GM20431 (cell line): ENCODE measurements at regions not wholly inside any gene's neighbourhood (a gene's known extent, or its start where the extent isn't known, plus 50 kb on each side); places are given as distances from the start of the nearest gene placed in this dataset.

Experiments used
- in situ Hi-C: fragments of 300-500 bp; cut with MseI, MboI; formaldehyde crosslinking; loops from one replicate; pipeline ENCODE4 v1.15.0; 2020; ENCODE audit warnings: low sequenced_read_pairs; ENCODE audit not compliant: unreplicated experiment

DNA sequence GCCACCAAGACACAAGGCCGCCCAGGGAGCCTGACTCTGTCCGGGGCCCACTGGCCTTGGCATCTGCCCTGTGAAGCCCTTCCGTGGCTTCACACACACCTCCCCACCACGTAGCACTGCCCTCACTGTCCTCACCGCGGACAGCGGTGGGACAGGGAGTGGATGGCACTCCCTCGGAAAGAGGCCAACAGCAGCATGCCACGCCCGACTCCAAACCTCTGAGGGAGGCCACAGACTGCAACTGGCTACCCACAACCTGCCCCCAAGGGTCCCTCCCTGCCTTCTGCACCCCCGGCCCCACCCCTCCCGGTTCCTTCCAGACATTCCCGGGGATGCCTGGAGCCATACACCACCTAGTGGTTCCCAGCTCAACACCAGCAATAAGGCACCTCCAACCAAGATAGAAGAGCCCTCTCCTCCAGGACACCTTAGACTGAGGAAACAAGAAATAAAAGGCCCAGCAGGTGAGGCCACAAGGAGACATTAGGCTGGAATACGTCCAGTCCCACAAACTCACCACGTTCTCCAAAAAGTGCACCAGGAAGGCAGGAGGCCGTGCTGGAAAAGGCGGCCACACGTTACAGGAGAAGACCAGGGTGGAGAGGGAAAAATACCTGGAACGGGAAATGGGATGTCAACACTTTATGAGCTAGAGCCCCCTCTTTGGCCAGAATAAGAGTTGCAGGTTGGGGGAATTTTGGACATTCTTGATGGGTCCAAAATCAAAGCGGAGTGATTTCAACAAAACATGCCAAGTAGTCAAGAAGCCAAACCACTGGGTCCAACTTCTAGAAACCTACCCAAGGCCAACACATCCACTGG, 310.0 kb downstream of the SOX9 start:
- in situ Hi-C loops, result no loop called here

- in situ Hi-C loops, result no loop called here
These were observed 311.4 kb downstream of the SOX9 start for GRCh38 chr17:72432143-72432621.

DNA sequence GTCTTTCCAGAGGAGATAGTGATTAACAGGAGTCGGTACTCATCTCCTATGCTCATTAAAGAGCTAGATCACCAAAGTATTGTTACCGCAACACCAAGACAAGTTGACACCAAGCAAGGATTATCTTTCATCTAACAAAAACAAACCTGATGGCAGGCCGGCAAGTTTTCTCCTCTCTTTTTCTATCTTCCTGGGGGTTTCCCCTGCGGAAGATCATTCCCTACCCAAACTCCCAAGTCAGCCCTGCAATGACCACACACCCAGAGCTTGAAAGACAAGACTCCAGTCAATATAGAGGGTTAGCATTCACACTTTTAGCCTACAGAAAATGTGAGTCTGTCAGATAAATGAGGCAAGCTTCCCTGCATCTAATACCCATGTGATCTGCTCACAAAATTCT, 312.1 kb downstream of the SOX9 start:
- in situ Hi-C loops, result no loop called here

DNA sequence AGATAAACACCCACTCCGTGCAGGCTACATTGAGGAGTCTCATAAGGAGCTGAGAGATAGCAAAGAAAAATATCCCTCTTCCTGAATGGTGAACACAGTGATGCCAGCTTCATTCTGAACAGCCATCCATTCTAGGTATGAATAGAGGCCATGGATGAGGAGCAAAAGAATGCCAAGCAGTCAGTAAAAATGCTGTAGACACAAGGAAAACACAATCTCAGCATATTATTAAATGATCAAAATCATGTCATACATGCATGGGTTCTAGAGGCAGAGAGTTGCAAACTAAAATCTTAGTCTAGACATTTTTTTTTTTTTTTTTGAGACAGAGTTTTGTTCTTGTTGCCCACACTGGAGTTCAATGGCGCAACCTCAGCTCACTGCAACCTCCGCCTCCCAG, 313.0 kb downstream of the SOX9 start:
- in situ Hi-C loops, result no loop called here

- in situ Hi-C loops, result no loop called here
These were observed 313.8 kb downstream of the SOX9 start for GRCh38 chr17:72434581-72434980.

GRCh38 chr17:72434991-72435618, 314.3 kb downstream of the SOX9 start:
- in situ Hi-C loops, result no loop called here

DNA sequence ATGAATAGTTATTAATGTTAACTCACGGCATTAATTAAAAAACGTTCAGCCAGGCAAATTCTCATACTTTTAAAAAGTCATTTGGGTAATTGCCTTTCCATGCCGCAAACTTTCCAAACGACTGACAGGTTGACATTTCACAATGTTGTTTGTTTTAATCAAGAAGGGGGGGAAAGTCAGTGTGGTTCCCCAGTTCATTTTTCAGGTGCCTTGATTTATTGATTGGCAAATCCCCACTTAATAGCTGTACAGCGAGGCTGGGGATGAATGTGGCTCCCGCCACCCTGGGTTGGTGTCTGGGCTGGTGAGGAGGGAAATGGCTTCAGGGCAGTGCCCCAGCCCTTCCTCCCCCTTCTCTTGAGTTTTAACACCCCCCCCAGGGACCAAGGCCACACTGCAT, 318.0 kb downstream of the SOX9 start:
- in situ Hi-C loops, result no loop called here

- in situ Hi-C loops, result no loop called here
These were observed 319.2 kb downstream of the SOX9 start for GRCh38 chr17:72439893-72440502.

DNA sequence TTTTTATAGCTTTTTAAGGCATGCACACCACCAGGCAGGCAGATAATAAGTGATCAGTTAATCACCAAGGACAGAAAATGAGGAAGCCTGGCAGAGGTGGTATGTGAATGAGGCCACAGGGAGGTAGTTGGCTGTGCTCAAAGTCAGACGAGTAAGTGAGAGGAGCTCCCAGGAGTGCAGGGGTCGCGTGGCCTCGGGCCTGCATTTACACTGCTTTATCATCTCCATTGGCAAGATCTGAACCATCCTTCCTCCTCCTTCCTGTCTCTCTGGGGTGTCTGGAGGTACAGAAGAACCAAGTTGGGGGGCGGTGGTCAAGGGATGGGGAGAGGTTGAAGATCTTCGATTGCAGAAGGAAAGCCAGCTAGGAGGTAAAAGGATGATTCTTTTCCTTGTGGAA, 320.1 kb downstream of the SOX9 start:
- in situ Hi-C loops, result no loop called here

DNA sequence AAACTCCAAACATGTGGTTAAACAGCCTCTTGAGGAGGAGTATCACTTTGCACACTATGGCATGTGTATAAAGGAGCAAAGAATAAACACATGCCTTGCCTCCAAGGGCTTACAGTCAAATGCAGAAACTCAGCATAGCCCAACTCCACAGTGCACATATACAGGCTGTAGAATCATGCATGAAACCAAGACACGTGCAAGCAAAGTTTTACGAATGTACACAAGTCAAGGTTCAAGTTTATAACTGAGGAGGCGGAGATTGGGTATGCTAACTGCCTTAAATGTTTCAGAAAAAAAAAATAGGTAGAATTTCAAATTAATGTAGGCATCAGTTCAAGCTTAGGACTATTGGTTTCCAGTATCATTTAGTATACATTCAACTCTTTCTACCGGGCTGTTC, 321.1 kb downstream of the SOX9 start:
- in situ Hi-C loops, result no loop called here

GRCh38 chr17:72444517-72445054, 323.8 kb downstream of the SOX9 start:
- in situ Hi-C loops, result no loop called here

- in situ Hi-C loops, result no loop called here
These were observed 324.5 kb downstream of the SOX9 start for GRCh38 chr17:72445055-72445991.

- in situ Hi-C loops, result no loop called here
These were observed 325.3 kb downstream of the SOX9 start for GRCh38 chr17:72446118-72446517.

- in situ Hi-C loops, result no loop called here
These were observed 325.9 kb downstream of the SOX9 start for GRCh38 chr17:72446525-72447250.

DNA sequence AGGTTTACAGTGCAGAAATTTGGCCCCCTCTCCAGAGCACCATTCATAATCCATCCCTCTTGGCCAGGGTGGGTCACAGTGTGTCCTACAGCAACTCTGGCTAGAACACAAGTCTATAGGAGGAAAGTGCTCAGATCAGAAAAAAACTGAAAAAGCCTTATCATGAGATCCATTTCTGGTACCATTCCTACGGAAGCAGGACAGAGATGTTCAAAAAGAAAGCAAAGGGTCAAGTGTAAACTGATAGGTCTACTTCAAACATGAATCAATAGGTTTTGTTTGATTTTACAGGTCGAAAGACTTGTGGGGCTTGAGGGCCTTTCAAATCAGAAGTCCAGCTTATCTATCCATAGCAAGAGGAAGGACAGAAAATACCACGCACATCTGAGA, 326.4 kb downstream of the SOX9 start:
- in situ Hi-C loops, result no loop called here

DNA sequence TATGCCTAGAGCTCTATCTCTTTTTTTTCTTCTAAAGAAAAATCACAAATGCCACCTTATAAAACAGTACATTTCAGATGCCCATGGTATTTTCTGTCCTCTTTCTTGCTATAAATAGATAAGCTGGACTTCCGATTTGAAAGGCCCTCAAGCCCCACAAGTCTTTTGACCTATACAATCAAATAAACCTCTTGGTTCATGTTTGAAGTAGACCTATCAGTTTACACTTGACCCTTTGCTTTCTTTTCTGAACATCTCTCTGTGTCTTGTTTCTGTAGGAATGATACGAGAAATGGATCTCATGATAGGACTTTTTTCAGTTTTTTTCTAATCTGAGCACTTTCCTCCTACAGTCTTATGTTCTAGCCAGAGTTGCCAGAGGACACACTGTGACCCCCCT, 327.2 kb downstream of the SOX9 start:
- in situ Hi-C loops, result no loop called here

DNA sequence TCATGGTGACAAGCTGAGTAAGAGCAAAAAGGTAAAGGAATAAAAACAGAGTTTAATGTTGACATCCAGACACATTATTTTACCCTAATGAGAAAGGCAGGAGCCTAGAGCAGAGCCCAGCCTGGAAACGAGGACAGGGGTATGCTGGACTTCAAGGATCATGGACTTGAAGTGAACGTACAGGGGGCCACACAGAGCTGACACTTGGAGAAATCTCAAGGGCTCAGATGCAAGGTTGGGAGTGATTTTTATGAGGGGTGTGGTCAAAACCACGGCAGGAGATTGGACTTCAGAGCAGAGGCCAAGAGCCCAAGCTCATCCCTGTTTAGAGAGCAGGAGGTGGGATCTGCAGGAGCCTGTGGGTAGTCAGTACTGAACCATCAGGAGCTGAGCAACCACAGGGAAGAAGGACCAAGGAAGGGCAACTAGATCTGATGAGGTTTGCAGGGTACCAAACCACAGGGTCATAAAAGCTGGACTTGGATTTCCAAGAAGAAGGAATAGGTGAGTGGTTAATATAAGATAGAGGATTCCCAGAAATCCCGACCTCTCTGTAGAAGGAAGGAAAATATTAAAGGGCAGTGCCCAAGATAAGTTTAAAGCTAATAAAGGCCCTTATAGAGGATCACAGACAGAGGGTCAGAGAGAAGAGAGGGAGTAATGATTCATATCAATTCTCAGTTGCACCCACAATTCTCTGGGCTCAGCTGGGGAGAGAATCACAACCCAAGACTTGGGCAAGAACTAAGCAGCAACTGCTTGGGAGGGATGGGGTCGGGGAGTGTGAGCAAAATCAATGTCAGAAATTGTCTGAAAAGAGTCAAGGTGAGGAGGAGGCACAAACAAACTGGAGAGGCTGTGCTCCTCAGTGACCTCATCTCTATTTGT, 331.7 kb downstream of the SOX9 start:
- in situ Hi-C loops, result no loop called here

GRCh38 chr17:72454342-72454741, 333.5 kb downstream of the SOX9 start:
- in situ Hi-C loops, result no loop called here
